ENCODE measurements at regions not wholly inside any gene's neighbourhood (a gene's known extent, or its start where the extent isn't known, plus 50 kb on each side); places are given as distances from the start of the nearest gene placed in this dataset.

- Histone ChIP-seq H3K9me2 (ENCODE audit: insufficient read depth, low read length) (no peaks in the 10 kb centered on the region), H3K4me2 (ENCODE audit: low read length) (no peak overlapping the region), H3K9ac (ENCODE audit: low read length) (no peak overlapping the region), H4K20me1 (ENCODE audit: insufficient read depth) (no peaks in the 10 kb centered on the region), H3K27me3 (ENCODE audit: insufficient read depth, low read depth, low read length) (no peaks in the 10 kb centered on the region), H3F3A (ENCODE audit: insufficient read depth, low read length, poor library complexity, severe bottlenecking) (no peaks in the 10 kb centered on the region), H3K36me3 (ENCODE audit: insufficient read depth, low read length) (no peaks in the 10 kb centered on the region), H3K9me3 (ENCODE audit: low read length) (no peaks in the 10 kb centered on the region), H2AFZ (ENCODE audit: low read depth, low read length) (no peak overlapping the region), H3K4me3 (ENCODE audit: low read length) (no peak overlapping the region), H3K27ac (ENCODE audit: low read length) (no peak overlapping the region), H3K79me2 (replicated peaks; ENCODE audit: insufficient read depth, low read length) (no peaks in the 10 kb centered on the region)
- TF ChIP-seq EZH2 (IDR thresholded peaks at IDR 0.05; ENCODE audit: borderline replicate concordance, insufficient read depth, low read length, poor library complexity, severe bottlenecking) (no peak), SMC3 (conservative IDR thresholded peaks at IDR 0.05; ENCODE audit: poor library complexity) (no peak), REST (IDR thresholded peaks at IDR 0.05; ENCODE audit: borderline replicate concordance) (no peak), POLR2AphosphoS5 (IDR thresholded peaks at IDR 0.05) (no peak), EP300 (conservative IDR thresholded peaks at IDR 0.05; ENCODE audit: poor library complexity, severe bottlenecking) (no peak), RAD21 (conservative IDR thresholded peaks at IDR 0.05) (no peak), TAF1 (IDR thresholded peaks at IDR 0.05; ENCODE audit: low read depth) (no peak), MXI1 (conservative IDR thresholded peaks at IDR 0.05; ENCODE audit: poor library complexity, severe bottlenecking) (no peak), CTCF (IDR thresholded peaks at IDR 0.05; ENCODE audit: poor library complexity, severe bottlenecking) (no peak)
Measured at GRCh38 chr13:80840316-80840976, 499.5 kb upstream of the SPRY2 start.

GRCh38 chr13:80835902-80836301, 495.0 kb upstream of the SPRY2 start:
- H3K79me2 ChIP-seq (replicated peaks; ENCODE audit: insufficient read depth, low read length), result no peaks in the 10 kb centered on the region
- H4K20me1 ChIP-seq (ENCODE audit: insufficient read depth), result no peaks in the 10 kb centered on the region
- no peak overlapping the region for H3K9ac ChIP-seq (ENCODE audit: low read length)
- H3K27me3 ChIP-seq (ENCODE audit: insufficient read depth, low read depth, low read length), result no peaks in the 10 kb centered on the region
- no peak overlapping the region for H2AFZ ChIP-seq (ENCODE audit: low read depth, low read length)
- no peak overlapping the region for H3K27ac ChIP-seq (ENCODE audit: low read length)
- no peaks in the 10 kb centered on the region for H3K9me3 ChIP-seq (ENCODE audit: low read length)
- H3K9me2 ChIP-seq (ENCODE audit: insufficient read depth, low read length), result no peaks in the 10 kb centered on the region
- no peak overlapping the region for H3K4me3 ChIP-seq (ENCODE audit: low read length)
- H3F3A ChIP-seq (ENCODE audit: insufficient read depth, low read length, poor library complexity, severe bottlenecking), result no peaks in the 10 kb centered on the region
- no peak overlapping the region for H3K4me2 ChIP-seq (ENCODE audit: low read length)
- TF ChIP-seq REST (IDR thresholded peaks at IDR 0.05; ENCODE audit: borderline replicate concordance) (no peak), EP300 (conservative IDR thresholded peaks at IDR 0.05; ENCODE audit: poor library complexity, severe bottlenecking) (no peak), CTCF (IDR thresholded peaks at IDR 0.05; ENCODE audit: poor library complexity, severe bottlenecking) (no peak), MXI1 (conservative IDR thresholded peaks at IDR 0.05; ENCODE audit: poor library complexity, severe bottlenecking) (no peak), TAF1 (IDR thresholded peaks at IDR 0.05; ENCODE audit: low read depth) (no peak), RAD21 (conservative IDR thresholded peaks at IDR 0.05) (no peak), POLR2AphosphoS5 (IDR thresholded peaks at IDR 0.05) (no peak), EZH2 (IDR thresholded peaks at IDR 0.05; ENCODE audit: borderline replicate concordance, insufficient read depth, low read length, poor library complexity, severe bottlenecking) (no peak), SMC3 (conservative IDR thresholded peaks at IDR 0.05; ENCODE audit: poor library complexity) (no peak)
- no peaks in the 10 kb centered on the region for H3K36me3 ChIP-seq (ENCODE audit: insufficient read depth, low read length)
